NOMO-1 treated with DMSO at 0.1 percent for 48 hours (cell line): ENCODE measurements at regions not wholly inside any gene's neighbourhood (a gene's known extent, or its start where the extent isn't known, plus 50 kb on each side); places are given as distances from the start of the nearest gene placed in this dataset.
A peak's percentile ranks its signal among the peaks of the same experiment; 100 is the strongest.
"Not testable (repeated sequence)": the region's sequence is repeated elsewhere in the genome, so short reads cannot be mapped to it uniquely, and the experiment has no call there.

ENCODE experiments used
- DNase-seq: peaks from one replicate; lab custom pipeline; 2025; ENCODE audit not compliant: unreplicated experiment; lab: John Stamatoyannopoulos, UW

GRCh38 chr3:174336784-174337183, 522.4 kb upstream of the NAALADL2 start:
- DNase-seq = peak; percentile 37

DNA sequence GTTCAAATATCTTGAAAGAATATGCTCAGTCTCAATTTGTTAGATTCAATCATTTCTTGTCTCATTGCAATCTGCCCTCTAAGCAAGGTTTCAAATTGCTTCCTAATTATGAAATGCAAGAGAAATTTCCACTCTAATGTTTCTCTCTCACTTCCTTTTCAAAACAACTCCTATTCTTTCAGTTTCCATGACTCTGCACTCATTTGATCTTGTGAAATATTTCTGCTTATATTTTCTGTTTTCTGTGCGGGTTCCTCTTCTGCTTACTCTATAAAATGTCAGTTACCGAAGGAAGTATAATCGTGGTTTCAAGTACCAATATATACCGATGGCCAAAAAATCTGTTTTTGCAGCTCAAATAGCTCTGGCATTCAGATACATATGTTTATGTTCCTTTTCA, 521.9 kb upstream of the NAALADL2 start:
- peak; percentile 100 for DNase-seq

GRCh38 chr3:174340624-174341587, 518.2 kb upstream of the NAALADL2 start:
- no peak for DNase-seq

DNA sequence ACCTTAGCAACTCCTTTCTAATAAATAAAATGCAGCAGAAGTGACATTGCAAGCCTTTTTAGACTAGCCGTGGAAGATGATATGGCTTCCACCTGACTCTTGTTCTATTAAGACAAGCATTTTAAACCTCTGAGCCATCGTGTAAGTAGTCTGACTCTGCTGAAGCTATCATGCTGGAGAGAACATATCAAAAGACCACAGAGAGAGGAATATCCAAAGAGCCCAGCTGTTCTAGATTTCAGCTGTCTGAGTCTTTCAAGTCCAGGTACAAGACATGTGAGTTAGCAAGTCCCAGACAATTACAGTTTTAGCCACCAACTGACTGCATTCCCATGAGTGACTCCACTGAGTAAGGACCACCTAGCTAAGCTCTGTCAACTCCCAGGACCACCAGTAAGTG, 517.0 kb upstream of the NAALADL2 start:
- DNase-seq = no peak

- no peak for DNase-seq
These were observed 516.1 kb upstream of the NAALADL2 start for GRCh38 chr3:174342941-174343501.

GRCh38 chr3:174346141-174346540, 513.0 kb upstream of the NAALADL2 start:
- DNase-seq = no peak

- no peak for DNase-seq
These were observed 512.6 kb upstream of the NAALADL2 start for GRCh38 chr3:174346571-174346970.

GRCh38 chr3:174347474-174348138, 511.5 kb upstream of the NAALADL2 start:
- no peak for DNase-seq

- no peak for DNase-seq
These were observed 506.9 kb upstream of the NAALADL2 start for GRCh38 chr3:174352227-174352626.

DNA sequence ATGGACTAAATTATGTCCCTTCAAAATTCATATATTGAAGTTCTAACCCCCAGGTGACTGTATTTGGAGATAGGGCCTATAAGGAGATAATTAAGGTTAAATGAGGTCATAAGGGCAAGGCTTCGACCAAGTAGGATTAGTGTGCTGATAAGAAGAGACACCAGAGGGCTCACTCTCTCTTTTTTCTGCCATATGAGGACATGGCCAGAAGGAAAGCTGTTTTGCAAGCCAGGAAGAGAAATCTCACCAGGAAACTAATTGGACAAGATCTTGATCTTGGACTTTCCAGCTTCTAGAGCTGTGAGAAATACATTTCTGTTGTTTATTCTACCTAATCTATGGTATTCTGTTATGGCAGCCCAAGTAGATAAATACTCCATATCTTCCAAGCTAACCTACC, 503.6 kb upstream of the NAALADL2 start:
- peak; percentile 44 for DNase-seq

DNA sequence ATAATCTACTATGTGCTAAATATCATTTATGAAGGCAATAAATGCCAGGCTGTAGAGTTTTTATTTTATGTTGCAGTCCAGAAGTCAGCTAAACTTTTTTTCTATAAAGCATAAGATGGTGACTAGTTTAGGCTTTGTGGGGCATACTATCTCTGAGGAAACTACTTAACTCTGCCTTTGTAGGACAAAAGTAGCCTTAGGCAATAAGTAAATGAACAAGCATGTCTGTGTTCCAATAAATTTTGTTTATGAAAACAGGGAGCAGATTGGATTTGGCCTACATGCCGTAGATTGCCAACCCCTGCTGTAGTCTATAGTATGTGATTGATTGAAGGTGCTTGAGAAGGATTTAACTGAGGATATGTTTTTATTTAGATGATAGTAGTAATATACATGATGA, 502.5 kb upstream of the NAALADL2 start:
- DNase-seq = no peak

DNA sequence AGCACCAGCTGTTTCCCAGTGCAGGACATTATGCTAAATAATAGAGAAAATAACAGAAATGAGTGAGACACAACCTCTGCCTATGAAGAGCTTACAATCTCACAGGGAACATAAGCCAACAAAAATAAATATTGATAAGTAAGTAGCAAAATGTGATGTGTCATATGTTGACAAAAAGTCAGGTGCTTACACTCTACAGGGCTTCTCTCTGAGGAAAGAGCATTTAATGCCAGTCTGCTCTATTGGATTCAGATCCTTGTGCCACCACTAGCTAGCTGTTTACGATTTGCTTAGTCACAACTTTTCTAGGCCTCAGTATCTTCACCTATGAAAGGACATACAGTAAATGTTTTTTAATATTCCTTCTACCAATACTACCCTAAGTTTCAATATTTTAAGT, 500.9 kb upstream of the NAALADL2 start:
- DNase-seq = no peak

DNA sequence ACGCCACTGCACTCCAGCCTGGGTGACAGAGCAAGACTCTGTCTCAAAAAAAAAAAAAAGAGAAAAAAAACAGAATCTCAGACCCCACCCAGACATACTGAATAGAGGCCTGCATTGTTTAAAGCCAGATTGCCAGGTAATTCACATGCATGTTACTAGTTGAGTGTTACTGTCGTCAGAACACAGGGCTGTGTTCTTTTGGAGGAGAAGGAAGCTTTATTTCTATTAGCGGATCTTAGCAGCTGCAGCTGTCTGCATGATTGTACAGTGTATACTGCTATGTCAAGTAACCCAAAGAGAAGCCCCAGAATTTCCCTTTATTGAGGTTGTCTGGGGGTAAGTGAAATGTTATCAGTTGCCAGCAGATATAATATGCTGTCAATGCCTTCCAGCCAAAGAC, 496.6 kb upstream of the NAALADL2 start:
- no peak for DNase-seq

GRCh38 chr3:174363256-174363655, 495.9 kb upstream of the NAALADL2 start:
- DNase-seq = no peak

DNA sequence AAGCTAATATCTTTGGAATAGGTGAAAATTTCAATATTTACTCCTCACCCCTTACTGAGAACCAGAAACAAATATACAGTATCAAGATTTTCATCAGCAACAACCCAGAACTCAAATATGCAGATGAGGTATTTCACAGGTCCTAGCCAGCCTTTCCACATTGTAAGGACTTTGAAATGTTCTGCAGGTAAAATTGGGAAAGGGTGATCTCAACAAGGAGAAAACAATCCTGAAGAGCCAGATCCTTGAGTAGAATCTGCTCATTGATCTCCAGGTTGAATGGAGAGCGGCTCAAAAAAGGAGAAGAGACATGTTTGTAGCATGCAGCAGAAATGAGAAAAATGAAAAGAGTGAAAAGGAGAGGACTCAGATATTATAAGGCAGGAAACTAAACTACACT, 493.3 kb upstream of the NAALADL2 start:
- no peak for DNase-seq

DNA sequence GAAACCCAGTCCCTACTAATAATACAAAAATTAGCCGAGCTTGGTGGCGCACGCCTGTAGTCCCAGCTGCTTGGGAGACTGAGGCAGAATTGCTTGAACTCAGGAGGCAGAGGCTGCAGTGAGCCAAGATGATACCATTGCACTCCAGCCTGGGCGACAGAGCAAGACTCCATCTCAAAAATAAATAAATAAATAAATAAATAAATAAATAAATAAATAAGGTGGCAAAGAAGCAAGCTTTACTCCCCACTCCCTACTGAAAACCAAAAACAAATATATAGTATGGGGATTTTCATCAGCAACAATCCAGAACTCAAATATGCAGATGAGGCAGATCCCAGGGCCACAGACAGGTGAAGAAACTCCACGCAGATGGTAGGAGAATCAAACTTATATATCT, 492.2 kb upstream of the NAALADL2 start:
- DNase-seq = not testable (repeated sequence)

DNA sequence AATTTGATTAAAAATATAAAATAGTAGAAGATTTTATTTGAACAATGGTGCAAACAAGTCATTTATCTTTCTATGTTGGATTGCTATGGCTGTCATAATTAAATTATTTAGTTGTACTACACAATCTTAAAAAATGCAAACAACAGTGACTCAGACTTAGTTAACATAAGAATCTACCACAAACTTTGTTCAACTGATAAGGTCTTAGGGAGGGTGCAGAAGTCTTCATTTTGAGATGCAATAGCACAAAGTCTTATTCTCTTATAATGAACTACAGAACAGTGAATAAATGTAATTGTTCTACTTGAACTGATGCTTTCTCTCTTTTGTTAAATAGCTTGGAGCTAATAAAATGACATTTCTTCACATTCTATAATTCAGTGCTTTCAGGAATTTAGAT, 482.8 kb upstream of the NAALADL2 start:
- DNase-seq = no peak

DNA sequence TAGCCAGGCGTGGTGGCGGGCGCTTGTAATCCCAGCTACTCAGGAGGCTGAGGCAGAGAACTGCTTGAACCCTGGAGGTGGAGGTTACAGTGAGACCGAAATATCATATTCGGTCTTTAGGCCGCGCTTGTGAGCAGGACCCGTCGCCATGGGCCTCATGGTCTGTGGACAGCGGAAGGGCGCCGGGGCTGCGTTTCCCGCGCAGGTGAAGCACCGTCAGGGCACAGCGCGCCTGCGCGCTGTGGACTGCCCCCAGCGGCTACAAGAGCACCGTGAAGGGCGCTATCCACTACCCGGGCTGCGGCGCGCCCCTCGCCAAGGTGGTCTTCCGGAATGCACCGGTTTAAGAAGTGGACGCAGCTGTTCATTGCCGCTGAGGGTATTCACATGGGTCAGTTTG, 482.0 kb upstream of the NAALADL2 start:
- no peak for DNase-seq

- no peak for DNase-seq
These were observed 481.4 kb upstream of the NAALADL2 start for GRCh38 chr3:174377684-174378083.

DNA sequence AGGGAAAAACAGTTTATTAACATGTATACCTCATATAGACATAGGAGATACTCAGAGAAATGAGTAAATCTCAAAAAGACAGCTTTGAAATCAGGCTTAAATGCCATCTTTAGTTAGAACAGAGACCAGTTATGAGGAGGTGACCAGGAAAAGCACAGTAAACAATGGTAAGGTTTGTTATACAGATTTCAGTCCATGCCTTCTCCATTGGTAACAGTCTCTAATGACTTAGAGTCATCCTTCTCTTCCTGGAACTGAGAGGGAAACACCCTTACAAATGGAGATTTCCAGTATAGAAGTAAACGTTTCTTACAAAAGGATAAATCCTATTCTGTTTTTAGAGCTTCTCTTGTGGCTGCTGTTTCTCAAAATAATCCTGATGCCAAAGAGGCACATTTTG, 476.3 kb upstream of the NAALADL2 start:
- no peak for DNase-seq

- no peak for DNase-seq
These were observed 471.4 kb upstream of the NAALADL2 start for GRCh38 chr3:174387736-174388135.

GRCh38 chr3:174397848-174398247, 461.3 kb upstream of the NAALADL2 start:
- DNase-seq = peak; percentile 55
